BLaER1 treated with 17β-estradiol and CSF1 and Interleukin-3, amounts not matched to agents 10 nM and 100 nM (cell line): ENCODE measurements at regions not wholly inside any gene's neighbourhood (a gene's known extent, or its start where the extent isn't known, plus 50 kb on each side); places are given as distances from the start of the nearest gene placed in this dataset.

Source experiments
- H3K27ac ChIP-seq, 11 experiments: shearing (Covaris generic); formaldehyde crosslinking; 2 replicates each; pipeline ENCODE4 v1.8.1; 2022
- H3K27me3 ChIP-seq, 11 experiments: shearing (Covaris generic); formaldehyde crosslinking; 2 replicates each; pipeline ENCODE4 v1.8.1; 2022
- H3K36me3 ChIP-seq, 11 experiments: shearing (Covaris generic); formaldehyde crosslinking; 2 replicates each; pipeline ENCODE4 v1.8.1; 2022
- H3K4me1 ChIP-seq, 10 experiments: shearing (Covaris generic); formaldehyde crosslinking; 2 replicates each; pipeline ENCODE4 v1.8.1; 2022
- H3K4me2 ChIP-seq, 11 experiments: shearing (Covaris generic); formaldehyde crosslinking; 2 replicates each; pipeline ENCODE4 v1.8.1; 2022
- H3K4me3 ChIP-seq, 10 experiments: shearing (Covaris generic); formaldehyde crosslinking; 2 replicates each; pipeline ENCODE4 v1.8.1; 2022
- H3K9ac ChIP-seq, 11 experiments: shearing (Covaris generic); formaldehyde crosslinking; 2 replicates each; pipeline ENCODE4 v1.8.1; 2022
- H3K9me3 ChIP-seq, 11 experiments: shearing (Covaris generic); formaldehyde crosslinking; replicated peaks in 1 of 11; 2 replicates each; pipeline ENCODE4 v1.8.1; 2022
- H4K20me1 ChIP-seq, 11 experiments: shearing (Covaris generic); formaldehyde crosslinking; 2 replicates each; pipeline ENCODE4 v1.8.1; 2022
- Cebpa-rat ChIP-seq, 11 experiments: shearing (Covaris generic); IDR thresholded peaks; 2 replicates each; pipeline ENCODE4 v1.8.1; 2022

DNA sequence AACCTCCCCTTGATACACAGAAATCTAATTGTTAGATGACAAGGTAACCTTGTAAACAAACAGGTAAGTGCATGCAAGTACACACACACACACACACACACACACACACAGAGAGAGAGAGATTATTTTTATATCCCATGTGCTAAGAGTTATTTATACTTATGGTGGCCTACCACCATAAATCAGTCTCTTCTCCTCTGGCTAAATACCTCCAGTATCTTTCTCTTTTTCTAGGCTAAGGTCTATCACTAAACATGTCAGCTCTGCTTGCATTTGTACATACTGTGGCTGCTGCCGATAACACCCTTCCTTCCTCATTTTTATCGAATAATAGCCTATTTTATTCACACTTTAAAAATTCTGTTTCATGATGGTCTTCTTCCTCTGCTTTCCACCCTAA, 172.4 kb downstream of the CNTN3 start:
- H3K4me1 ChIP-seq = no peaks in the 10 kb centered on the region
- TF ChIP-seq Cebpa-rat (IDR thresholded peaks at IDR 0.05) = no peak

DNA sequence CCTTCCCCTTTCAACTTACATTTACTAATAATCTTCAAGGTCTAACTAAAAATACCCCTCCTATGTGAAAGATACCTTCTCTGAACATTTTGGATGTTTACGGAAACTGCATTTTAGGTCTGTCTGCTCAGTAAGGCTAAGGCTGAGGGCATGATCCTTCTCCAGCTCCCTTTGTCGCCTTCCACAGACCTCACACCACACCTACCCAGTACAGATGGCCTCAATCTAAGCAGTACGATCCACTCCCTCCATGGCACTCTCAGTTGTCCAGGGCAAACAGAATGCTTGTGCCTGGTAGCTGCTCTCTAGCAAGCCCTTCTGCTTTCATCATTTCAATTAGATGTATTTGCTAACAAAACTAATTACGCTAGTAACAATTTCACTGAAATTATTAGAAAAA, 178.3 kb downstream of the CNTN3 start:
- no peaks in the 10 kb centered on the region for H3K4me1 ChIP-seq
- no peaks in the 10 kb centered on the region for H3K36me3 ChIP-seq
- H3K4me2 ChIP-seq = no peak overlapping the region
- H4K20me1 ChIP-seq = no peaks in the 10 kb centered on the region
- no peaks in the 10 kb centered on the region for H3K9me3 ChIP-seq
- TF ChIP-seq Cebpa-rat (IDR thresholded peaks at IDR 0.05) = no peak
- H3K27me3 ChIP-seq = no peaks in the 10 kb centered on the region
- H3K9ac ChIP-seq = no peak overlapping the region
- no peak overlapping the region for H3K27ac ChIP-seq
- H3K4me3 ChIP-seq = no peak overlapping the region

More for the DNA sequence above, 172.4 kb downstream of the CNTN3 start:
- H4K20me1 ChIP-seq = no peaks in the 10 kb centered on the region
- H3K36me3 ChIP-seq = no peaks in the 10 kb centered on the region
- no peak overlapping the region for H3K4me3 ChIP-seq
- no peak overlapping the region for H3K9ac ChIP-seq
- H3K4me2 ChIP-seq = no peak overlapping the region
- no peaks in the 10 kb centered on the region for H3K27me3 ChIP-seq
- H3K9me3 ChIP-seq = no peaks in the 10 kb centered on the region
- H3K27ac ChIP-seq = no peak overlapping the region

DNA sequence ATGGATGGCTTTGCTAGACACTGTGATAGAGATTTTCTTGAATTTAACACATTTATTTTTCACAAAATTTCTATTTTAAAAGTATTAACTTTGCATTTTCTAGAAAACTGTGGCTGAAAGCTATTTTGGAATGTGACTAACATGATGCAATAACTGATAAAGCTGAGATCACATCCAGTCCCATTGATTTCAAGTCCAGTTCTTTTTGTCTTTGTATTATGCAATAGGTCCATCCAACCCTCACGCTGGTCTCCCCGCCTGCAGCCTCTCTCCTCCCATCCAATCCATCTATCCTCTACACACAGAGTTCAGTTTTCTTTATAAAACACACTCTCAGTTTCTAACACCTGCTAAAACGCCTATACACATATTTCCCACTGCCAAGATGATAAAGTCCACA, 178.8 kb downstream of the CNTN3 start:
- no peak overlapping the region for H3K4me3 ChIP-seq
- H3K27me3 ChIP-seq = no peaks in the 10 kb centered on the region
- no peaks in the 10 kb centered on the region for H4K20me1 ChIP-seq
- no peak overlapping the region for H3K27ac ChIP-seq
- no peaks in the 10 kb centered on the region for H3K4me1 ChIP-seq
- 0 out of 22 replicates have a peak, but pooled peaks of 2 of the 11 experiments have one; percentile 11 to 48 for TF ChIP-seq Cebpa-rat (IDR thresholded peaks at IDR 0.05)
- no peaks in the 10 kb centered on the region for H3K36me3 ChIP-seq
- H3K9ac ChIP-seq = no peak overlapping the region
- H3K9me3 ChIP-seq = no peaks in the 10 kb centered on the region
- no peak overlapping the region for H3K4me2 ChIP-seq

DNA sequence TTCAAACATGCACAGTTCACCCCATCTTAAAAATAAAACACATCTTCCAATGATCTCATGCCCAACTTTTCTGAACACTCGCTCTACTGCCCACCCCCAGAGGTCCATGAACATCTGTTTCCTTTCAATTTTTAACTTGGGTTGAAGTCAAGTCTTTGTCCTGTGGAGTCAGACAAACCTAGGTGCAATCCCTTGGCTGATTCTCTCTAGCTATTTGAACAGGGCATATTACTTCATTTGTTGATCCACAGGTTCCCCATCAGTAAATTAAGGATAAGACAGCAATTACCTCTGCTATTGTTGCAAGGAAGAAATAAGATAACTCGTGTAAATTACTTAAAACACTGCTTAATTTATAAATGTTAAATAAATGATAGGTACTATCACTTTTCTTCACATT, 180.1 kb downstream of the CNTN3 start:
- no peaks in the 10 kb centered on the region for H4K20me1 ChIP-seq
- H3K4me2 ChIP-seq = no peak overlapping the region
- no peak overlapping the region for H3K27ac ChIP-seq
- H3K4me3 ChIP-seq = no peak overlapping the region
- no peaks in the 10 kb centered on the region for H3K4me1 ChIP-seq
- no peaks in the 10 kb centered on the region for H3K9me3 ChIP-seq
- H3K36me3 ChIP-seq = no peaks in the 10 kb centered on the region
- H3K27me3 ChIP-seq = no peaks in the 10 kb centered on the region
- no peak overlapping the region for H3K9ac ChIP-seq
- TF ChIP-seq Cebpa-rat (IDR thresholded peaks at IDR 0.05) = no peak

DNA sequence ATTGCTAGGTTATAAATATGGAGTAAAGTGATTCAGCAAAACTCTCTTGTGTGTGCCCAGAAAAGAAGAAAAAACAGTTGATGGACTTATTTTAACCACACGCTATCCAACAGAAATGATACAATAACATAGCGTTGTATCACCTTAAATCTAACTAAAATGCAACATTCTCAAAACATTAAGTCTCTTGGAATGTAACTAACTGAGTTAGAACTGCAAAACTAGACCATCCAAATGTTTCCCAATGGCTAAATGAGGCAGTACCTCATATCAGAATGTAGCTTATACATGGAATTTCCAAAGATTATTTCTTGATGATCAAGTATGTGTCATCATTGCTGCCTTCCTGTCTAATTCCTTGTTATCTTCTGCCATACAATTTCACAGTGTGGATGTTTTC, 187.9 kb downstream of the CNTN3 start:
- Histone ChIP-seq H3K9me3 (no peaks in the 10 kb centered on the region), H3K36me3 (no peaks in the 10 kb centered on the region), H3K27ac (no peak overlapping the region), H3K27me3 (no peaks in the 10 kb centered on the region), H3K4me3 (no peak overlapping the region), H3K9ac (no peak overlapping the region), H3K4me1 (no peaks in the 10 kb centered on the region), H3K4me2 (no peak overlapping the region), H4K20me1 (no peaks in the 10 kb centered on the region)
- no peak for TF ChIP-seq Cebpa-rat (IDR thresholded peaks at IDR 0.05)

DNA sequence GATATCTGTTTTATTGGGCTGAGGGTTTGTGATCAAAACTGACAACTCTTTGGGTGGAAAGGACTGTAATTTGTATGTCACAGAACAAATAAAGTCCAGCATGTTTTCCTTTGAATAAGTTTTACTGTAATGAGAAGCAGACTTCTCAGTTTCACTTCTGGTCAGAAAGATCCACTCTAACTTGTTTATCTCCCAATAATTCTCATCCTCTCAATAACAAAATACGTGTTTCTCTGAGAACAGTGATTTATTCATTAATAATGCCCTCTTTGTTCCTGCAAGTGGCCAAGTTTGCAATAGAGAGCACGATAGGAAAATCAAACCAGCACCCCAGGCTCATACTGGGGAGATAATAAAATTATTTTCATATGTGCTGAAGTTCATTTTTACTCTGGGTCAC, 190.6 kb downstream of the CNTN3 start:
- Histone ChIP-seq H3K9me3 (no peaks in the 10 kb centered on the region), H3K27me3 (no peaks in the 10 kb centered on the region), H3K4me2 (no peak overlapping the region), H3K4me1 (no peaks in the 10 kb centered on the region), H3K9ac (no peak overlapping the region), H3K36me3 (no peaks in the 10 kb centered on the region), H4K20me1 (no peaks in the 10 kb centered on the region), H3K27ac (no peak overlapping the region), H3K4me3 (no peak overlapping the region)
- TF ChIP-seq Cebpa-rat (IDR thresholded peaks at IDR 0.05) = no peak

DNA sequence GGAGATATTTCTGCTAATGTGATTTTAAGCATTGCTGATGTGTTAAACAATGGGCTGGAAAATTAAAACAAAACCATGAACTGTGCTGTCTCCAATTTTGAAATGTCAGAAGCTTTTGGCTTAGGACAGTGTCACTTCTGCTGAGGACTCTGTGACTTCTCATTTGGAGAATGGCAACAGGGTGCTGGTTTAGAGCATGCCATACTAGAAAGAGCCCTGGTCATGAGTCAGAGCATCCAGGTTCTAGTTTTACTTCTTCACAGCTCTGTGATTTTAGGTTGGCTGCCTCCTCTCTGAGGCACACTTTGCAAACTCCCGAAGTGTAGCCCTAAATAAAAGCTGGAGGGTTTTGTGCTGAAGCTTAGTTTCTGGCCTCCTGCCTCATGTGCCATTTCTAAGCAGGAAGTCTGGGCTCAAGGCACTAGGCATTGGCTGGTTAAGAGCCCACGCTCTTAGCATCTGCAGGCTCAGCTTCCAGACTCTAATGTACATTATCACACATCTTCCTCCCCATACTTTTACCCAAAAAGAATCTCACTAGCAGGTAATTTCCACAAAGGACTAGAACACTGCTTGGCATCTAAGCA, 193.8 kb downstream of the CNTN3 start:
- H3K9me3 ChIP-seq = no peaks in the 10 kb centered on the region
- H3K4me2 ChIP-seq = no peak overlapping the region
- H3K36me3 ChIP-seq = no peaks in the 10 kb centered on the region
- H3K27ac ChIP-seq = no peak overlapping the region
- no peak overlapping the region for H3K9ac ChIP-seq
- no peaks in the 10 kb centered on the region for H3K27me3 ChIP-seq
- no peaks in the 10 kb centered on the region for H4K20me1 ChIP-seq
- H3K4me1 ChIP-seq = no peaks in the 10 kb centered on the region
- no peak for TF ChIP-seq Cebpa-rat (IDR thresholded peaks at IDR 0.05)
- H3K4me3 ChIP-seq = no peak overlapping the region

DNA sequence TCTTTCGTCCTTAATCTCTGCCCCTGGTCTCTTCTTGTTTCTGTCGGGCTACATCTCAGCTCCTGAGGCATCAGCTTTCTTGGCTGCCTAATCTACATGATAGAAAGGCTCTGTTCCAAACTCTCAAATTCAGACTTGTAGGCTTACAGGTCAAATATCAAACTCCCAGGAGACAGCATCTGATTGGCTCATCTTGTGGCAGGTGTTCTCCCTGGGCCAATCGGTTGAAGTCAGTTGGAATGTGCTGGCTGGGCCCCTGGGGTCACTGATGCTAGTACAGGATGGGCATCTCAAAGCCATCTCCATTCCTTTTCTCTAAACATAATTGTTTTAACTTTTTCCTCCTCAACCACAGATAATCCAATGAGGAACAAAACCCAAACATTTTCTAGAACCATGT, 198.7 kb downstream of the CNTN3 start:
- Histone ChIP-seq H3K27me3 (no peaks in the 10 kb centered on the region), H3K4me2 (no peak overlapping the region), H3K4me3 (no peak overlapping the region), H3K36me3 (no peaks in the 10 kb centered on the region), H3K4me1 (no peaks in the 10 kb centered on the region), H3K9ac (no peak overlapping the region), H3K9me3 (no peaks in the 10 kb centered on the region), H4K20me1 (no peaks in the 10 kb centered on the region), H3K27ac (no peak overlapping the region)
- no peak for TF ChIP-seq Cebpa-rat (IDR thresholded peaks at IDR 0.05)

DNA sequence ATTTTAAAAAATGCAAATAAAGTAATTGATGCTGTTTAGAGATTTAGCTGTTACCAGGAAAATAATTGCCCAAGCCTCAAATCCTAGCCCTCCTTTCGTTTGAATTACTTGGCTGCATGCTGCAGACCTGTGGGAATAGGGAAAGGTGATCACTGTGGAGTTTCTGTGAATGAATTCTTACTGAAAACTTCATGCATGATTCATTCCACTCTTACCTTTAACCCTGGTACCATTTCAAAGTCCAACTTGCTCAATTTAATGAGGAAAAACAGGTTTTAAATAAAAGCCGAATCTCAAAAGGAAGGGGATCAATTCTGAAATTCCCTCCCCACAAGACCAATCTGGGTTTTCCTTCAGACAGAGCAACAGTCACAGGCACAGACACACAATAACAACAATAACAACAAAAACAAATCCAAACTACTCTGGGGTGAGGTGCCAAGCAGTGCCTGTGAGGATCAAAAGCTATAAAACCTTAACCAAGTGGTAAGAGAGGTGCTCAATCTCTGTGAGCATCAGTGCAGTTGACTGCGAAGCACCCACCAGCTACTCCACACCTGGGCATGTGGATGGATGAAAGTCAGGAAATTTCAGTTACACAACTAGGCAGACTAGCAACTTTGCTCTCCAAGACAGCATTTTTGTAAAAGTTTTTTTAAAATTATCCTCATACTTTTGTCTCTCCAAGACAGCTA, 200.8 kb downstream of the CNTN3 start:
- Histone ChIP-seq H4K20me1 (no peaks in the 10 kb centered on the region), H3K9ac (no peak overlapping the region), H3K4me1 (no peaks in the 10 kb centered on the region), H3K27ac (no peak overlapping the region), H3K36me3 (no peaks in the 10 kb centered on the region), H3K9me3 (no peaks in the 10 kb centered on the region), H3K4me2 (no peak overlapping the region), H3K4me3 (no peak overlapping the region), H3K27me3 (no peaks in the 10 kb centered on the region)
- no peak for TF ChIP-seq Cebpa-rat (IDR thresholded peaks at IDR 0.05)

DNA sequence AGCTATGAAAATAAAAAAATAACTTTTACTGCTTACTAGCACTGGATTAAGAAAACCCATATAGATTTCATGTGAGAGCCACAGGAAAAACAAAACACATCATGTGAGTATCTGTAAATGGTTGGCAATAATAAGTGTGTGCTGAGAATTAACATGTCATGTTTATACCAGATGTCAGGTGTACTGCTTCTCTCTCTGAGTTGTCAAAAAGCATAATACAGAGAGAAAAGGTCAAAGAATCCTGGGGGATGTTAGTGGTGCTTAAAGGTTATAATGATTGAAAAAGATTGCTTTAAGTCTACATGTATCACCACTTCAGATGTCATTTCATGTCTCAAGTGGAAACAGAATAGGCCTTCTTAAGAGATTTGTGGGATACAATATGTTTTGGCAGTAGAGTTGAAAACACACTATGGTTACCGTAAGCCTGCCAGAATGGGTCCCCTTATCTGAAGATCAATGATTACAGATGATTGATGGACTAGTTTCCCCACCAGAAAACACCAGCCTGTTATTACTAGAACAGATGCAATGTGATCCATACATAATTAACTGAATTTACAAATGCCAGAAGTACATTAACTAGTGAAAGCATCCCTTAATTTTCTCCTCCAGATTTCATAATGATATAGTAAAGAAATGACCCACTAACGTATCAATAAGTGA, 204.1 kb downstream of the CNTN3 start:
- Histone ChIP-seq H3K27me3 (no peaks in the 10 kb centered on the region), H4K20me1 (no peaks in the 10 kb centered on the region), H3K4me3 (no peak overlapping the region), H3K4me2 (no peak overlapping the region), H3K9me3 (no peaks in the 10 kb centered on the region), H3K9ac (no peak overlapping the region), H3K27ac (no peak overlapping the region), H3K36me3 (no peaks in the 10 kb centered on the region), H3K4me1 (no peaks in the 10 kb centered on the region)
- TF ChIP-seq Cebpa-rat (IDR thresholded peaks at IDR 0.05) = no peak
